GM12891 (cell line): ENCODE measurements at regions not wholly inside any gene's neighbourhood (a gene's known extent, or its start where the extent isn't known, plus 50 kb on each side); places are given as distances from the start of the nearest gene placed in this dataset.

Source experiments
- PAX5 ChIP-seq: IDR thresholded peaks from 2 replicates; pipeline ENCODE4 v1.6.1; 2011; ENCODE audit warnings: low read length, moderate library complexity, mild to moderate bottlenecking; ENCODE audit not compliant: insufficient read depth, severe bottlenecking
- POLR2A ChIP-seq: IDR thresholded peaks from 2 replicates; pipeline ENCODE4 v1.6.1; 2011; ENCODE audit warnings: low read depth, low read length, control low read depth
- POLR2AphosphoS5 ChIP-seq: IDR thresholded peaks from 2 replicates; pipeline ENCODE4 v1.6.1; 2011; ENCODE audit warnings: low read depth, low read length, control low read depth
- POU2F2 ChIP-seq: IDR thresholded peaks from 2 replicates; pipeline ENCODE4 v1.6.1; 2011; ENCODE audit warnings: low read depth, mild to moderate bottlenecking, control low read depth, low read length, moderate library complexity
- SPI1 ChIP-seq: IDR thresholded peaks from 2 replicates; pipeline ENCODE4 v1.6.1; 2011; ENCODE audit warnings: low read depth, low read length, control low read depth
- TAF1 ChIP-seq: IDR thresholded peaks from 2 replicates; pipeline ENCODE4 v1.6.1; 2011; ENCODE audit warnings: low read depth, low read length, control low read depth

- TF ChIP-seq SPI1 = peak; percentile 12; the same call in 1 of the 2 replicates
- TF ChIP-seq POLR2AphosphoS5 = no peak
- no peak for TF ChIP-seq POLR2A
- no peak for TF ChIP-seq TAF1
- TF ChIP-seq POU2F2 = no peak
- TF ChIP-seq PAX5 = no peak
Observed at GRCh38 chr18:52220062-52220591, 119.9 kb upstream of the DCC start.
